Activated T-cell treated with anti-CD3 and anti-CD28 coated beads, Interleukin-2, amount 50 U/mL, for 48 hours (primary cell): ENCODE measurements at regions not wholly inside any gene's neighbourhood (a gene's known extent, or its start where the extent isn't known, plus 50 kb on each side); places are given as distances from the start of the nearest gene placed in this dataset.

ENCODE experiments used
- DNase-seq, 2 experiments: peaks; one replicate each; pipeline ENCODE4 v3.0.0-alpha.2; 2020

DNA sequence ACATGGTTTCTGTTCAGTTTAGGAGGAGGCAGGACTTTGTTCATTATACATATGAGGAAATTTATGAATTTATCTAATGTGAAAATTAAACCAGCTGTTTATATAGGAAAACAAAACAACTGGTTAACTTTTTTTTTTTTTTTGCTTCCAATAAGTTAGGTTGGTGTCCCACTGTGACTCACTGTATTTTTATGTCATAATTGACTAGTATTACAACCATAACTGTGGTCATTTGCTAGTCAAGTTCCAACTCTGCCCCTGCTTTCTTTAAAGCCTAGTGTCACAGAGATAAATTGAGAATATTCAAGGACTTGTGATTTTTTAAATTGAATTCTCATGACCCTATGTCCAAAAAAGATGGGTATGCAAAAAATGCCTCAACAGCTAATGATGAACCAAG lies 227.7 kb downstream of the BCAT1 start:
- DNase-seq = no peak

- DNase-seq = peak; percentile 70 to 72
These were observed 229.6 kb downstream of the BCAT1 start for GRCh38 chr12:24719293-24719721.

DNA sequence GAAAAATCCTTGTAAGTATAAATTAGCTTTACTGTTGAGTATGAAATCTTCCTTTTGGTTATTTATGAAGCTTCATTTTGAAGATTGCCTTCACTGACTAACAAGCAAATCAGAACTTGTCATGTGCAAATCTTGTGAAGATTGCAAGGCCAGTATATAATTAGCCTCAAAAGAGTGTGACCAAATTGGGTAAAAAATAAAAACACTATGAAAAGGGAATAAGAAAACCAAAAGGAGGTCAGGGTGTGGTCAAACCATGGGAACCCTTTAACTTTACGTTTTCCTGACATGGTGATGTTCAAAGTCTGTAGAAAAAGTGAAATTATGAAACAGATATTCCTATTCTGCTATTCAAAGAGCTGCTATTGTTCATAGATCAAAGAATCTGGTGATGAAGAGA lies 230.3 kb downstream of the BCAT1 start:
- no peak for DNase-seq

- no peak for DNase-seq
These were observed 234.7 kb downstream of the BCAT1 start for GRCh38 chr12:24714237-24714636.

DNA sequence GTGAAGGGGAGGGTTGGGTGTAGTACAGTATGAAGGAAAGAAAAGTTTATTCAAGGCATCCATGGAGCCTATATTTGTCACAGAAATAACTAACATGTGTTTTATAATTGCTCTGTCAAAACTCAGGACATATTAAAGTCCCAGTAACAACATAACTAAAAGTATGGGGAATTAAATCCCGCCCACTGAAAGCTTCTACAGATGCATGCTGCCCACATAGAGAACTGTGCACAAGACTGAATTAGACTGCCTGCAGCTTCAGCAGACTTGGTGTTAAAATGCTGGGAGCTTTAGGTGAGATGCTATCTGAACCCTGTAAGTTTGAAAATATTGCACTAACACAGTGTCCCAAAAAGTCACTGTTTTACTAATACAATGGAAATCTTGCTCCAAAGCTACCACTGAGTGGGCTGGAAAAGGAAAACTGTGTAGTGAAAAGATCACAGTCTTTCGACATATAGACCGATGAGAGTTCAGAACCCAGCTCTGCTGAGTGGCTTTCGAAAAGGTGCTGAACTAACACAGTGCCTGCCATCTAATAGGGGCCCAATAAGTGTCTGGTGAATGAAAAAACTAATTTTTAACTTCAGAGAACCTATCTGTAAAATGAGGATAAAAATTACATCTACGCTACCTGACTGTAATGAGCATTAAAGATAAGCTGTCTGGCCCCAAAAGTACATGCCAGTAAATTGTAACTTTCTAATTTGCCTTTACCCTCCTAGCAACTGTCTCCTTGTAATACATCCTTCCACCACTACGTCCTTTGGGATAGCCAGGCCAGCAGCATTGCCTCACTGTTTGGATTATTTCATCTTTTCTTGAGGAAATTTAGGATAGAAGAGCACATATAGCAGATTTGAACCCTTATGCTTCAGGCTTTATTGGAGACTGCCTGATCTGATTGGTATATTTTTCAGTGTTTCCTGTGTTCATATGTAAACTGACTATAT lies 237.6 kb downstream of the BCAT1 start:
- no peak for DNase-seq

DNA sequence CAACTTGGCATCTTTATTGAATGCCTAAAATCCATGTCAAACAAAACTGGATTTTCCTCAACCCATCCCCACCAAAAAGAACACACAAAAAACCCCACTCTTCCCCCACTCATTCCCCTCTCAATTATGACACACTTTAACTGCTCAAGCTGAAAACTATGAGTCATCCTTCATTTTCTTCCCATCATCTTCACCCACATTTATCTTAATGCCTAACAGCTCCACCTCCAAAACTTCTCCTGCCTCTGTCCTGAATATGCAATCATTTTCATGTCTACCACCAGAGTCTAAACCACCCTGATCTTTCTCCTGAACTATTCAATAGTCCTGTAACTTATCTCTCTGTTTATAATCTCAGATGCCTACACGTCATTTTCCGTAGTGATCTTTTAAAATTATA lies 239.7 kb downstream of the BCAT1 start:
- no peak for DNase-seq

DNA sequence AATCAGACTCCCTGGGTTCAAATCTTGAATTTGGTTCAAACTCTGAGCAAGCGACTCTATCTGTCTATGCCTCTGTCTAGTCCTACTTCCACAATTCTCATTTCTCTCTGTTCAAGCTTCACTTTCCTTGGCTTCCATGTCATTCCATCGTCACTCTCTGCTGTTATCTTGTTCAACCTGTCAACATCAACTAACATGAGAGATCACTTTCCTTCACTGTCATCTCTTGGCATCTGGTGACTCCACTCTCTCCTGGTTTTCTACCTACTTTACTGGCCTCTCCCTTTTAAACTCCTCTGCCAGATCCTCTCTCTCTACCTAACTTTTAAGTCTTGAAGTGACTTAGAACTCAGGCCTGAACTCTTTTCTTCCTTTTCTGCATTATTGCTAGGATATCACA lies 240.2 kb downstream of the BCAT1 start:
- DNase-seq = no peak

DNA sequence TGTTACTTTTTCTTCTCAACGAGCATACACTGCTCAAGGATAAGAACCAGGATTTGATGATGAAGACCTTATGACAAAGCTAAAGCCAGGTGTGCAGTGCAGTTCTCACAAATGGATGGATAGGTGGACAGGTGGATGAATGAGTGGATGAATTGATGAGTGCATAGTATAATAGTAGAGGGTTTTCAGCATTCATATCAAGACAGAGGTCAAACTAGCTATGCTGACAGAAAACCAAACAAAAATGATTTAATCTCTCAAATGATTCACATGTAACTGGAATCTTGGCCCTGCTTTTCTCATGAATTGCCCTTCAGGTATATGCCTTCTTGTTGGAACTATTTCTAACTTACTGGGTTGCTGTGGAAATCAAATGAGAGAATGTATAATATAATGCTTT lies 240.9 kb downstream of the BCAT1 start:
- no peak for DNase-seq

GRCh38 chr12:24707334-24707733 lies 241.6 kb downstream of the BCAT1 start:
- DNase-seq = no peak

- no peak for DNase-seq
These were observed 243.1 kb downstream of the BCAT1 start for GRCh38 chr12:24705741-24706358.

DNA sequence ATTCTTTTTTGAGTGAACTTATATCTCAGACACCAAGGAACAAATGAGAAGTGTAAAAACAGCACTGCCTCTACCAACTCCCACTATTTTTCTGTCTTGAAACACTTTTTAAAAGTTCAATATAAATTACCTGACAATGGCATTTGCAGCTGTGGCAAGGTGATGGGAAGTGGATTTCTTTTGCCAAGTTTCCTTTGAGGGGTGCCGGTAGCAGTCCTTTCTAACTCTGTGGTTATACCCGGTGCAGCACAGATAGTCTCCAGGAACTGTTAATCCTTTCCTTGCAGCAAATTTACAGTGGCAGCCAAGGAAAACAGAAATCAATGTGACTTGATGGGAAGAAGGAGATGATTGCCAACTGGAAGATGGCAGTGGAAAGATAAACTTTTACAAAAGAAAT lies 243.7 kb downstream of the BCAT1 start:
- DNase-seq = no peak

DNA sequence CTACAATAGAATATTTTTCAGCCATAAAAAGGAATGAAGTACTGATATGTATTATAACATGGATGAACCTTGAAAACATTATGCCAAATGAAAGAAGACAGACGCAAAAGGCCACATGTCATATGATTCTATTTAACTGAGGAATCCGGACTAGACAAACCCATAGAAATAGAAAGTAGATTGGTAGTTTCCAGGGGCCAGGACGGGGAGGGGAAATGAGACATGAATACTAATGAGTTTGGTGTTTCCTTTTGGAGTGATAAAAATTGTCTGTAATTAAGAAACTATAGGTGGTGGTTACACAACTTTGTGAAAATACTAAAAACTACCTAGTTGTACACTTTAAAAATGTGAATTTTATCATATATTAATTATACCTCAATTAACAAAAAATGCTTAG lies 247.6 kb downstream of the BCAT1 start:
- DNase-seq = no peak

GRCh38 chr12:24698972-24699371 lies 249.9 kb downstream of the BCAT1 start:
- DNase-seq = no peak

GRCh38 chr12:24697769-24698168 lies 251.1 kb downstream of the BCAT1 start:
- no peak for DNase-seq

- no peak for DNase-seq
These were observed 251.6 kb downstream of the BCAT1 start for GRCh38 chr12:24697295-24697694.

DNA sequence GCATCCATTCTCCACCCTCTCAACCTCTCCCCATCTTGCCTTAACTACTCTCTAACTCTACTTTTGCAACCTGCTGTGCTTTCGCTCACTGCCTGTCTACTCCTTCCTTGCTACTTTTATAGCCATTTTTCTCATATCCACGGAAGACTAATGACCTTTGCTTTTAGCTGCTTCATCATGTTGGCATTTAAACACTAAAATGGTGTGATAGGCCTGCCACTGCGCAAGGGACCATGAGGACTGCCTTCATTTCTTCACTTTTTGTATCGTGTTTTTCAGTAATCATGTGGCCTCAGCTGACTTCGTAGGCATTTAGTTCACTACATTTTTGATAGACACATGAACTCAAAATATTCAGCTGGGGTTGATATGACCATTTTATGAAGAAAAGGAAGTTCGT lies 252.1 kb downstream of the BCAT1 start:
- DNase-seq = no peak

- no peak for DNase-seq
These were observed 253.1 kb downstream of the BCAT1 start for GRCh38 chr12:24695657-24696329.

DNA sequence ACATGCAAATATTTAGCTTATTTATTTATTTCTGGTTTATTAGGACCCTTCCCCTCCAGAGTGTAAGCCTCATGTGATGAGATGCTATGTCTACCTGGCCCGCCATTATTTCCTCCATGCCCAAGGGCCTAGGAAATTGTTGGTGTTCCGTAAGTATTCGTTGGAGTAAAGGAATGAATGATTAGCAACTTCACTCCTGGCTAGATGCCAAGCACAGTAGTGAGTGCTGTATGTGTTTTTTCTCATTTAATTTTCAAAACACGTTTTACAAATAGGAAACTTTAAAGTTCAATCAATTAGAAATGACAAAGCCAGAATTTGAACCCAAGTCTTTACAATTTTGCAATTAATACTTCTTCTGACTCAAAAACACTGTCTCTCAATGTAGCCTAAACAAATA lies 253.8 kb downstream of the BCAT1 start:
- no peak for DNase-seq

GRCh38 chr12:24688601-24689000 lies 260.3 kb downstream of the BCAT1 start:
- no peak for DNase-seq

- DNase-seq = no peak
These were observed 267.3 kb downstream of the BCAT1 start for GRCh38 chr12:24681570-24681969.

GRCh38 chr12:24679126-24679525 lies 269.8 kb downstream of the BCAT1 start:
- DNase-seq = no peak

DNA sequence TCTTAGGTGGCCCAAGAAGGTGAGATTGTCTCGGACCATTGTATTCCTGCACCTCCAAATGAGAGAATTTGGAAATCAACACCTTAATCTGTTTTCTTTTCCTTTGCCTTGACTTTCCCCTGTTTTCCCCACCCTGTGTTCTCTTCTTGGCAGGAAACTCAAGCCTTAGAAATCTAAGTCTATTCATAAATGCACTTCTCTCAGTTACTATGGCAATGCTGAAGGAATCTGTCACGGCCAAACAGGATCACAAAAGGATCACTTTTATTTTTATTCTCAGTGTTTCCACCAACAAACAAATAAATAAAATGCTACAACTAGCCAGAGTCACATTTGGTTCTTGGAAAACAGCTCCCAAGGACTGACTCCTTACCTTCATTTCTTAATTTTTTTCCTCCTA lies 270.5 kb downstream of the BCAT1 start:
- DNase-seq = no peak

GRCh38 chr12:24668563-24668962 lies 280.3 kb downstream of the BCAT1 start:
- no peak for DNase-seq
